NCI-H1105 treated with DMSO at 0.1 percent for 48 hours (cell line): ENCODE measurements at regions not wholly inside any gene's neighbourhood (a gene's known extent, or its start where the extent isn't known, plus 50 kb on each side); places are given as distances from the start of the nearest gene placed in this dataset.
"Not testable (repeated sequence)": the region's sequence is repeated elsewhere in the genome, so short reads cannot be mapped to it uniquely, and the experiment has no call there.

Source experiments
- DNase-seq: peaks from one replicate; lab custom pipeline; 2025; lab: John Stamatoyannopoulos, UW

GRCh38 chr10:45056806-45057205, 56.1 kb downstream of the ZNF22 start:
- not testable (repeated sequence) for DNase-seq

- no peak for DNase-seq
These were observed 57.9 kb downstream of the ZNF22 start for GRCh38 chr10:45058580-45058979.

GRCh38 chr10:45058992-45059561, 58.4 kb downstream of the ZNF22 start:
- DNase-seq: no peak

GRCh38 chr10:45059632-45060031, 58.9 kb downstream of the ZNF22 start:
- DNase-seq: no peak

DNA sequence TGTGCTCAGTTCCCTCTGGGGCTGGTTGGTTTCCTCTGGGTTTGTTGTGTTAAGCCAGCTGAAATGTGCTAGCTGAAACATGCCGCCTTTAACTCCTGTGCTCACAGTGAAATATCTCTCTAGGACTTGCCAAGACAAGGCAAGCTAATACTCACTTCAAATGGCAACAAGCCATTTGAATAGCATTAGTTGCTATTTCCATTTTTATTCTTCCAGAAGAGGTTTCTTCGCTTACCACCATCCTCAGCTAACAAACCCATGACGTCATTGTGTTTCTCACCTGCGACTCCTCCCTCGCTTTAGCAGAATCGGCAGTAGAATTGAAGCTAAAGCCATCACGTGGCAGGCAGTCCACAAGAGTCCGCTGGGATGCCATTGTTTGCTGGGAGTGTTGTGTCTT, 61.3 kb downstream of the ZNF22 start:
- DNase-seq: no peak

GRCh38 chr10:45063591-45064231, 63.0 kb downstream of the ZNF22 start:
- DNase-seq: no peak

DNA sequence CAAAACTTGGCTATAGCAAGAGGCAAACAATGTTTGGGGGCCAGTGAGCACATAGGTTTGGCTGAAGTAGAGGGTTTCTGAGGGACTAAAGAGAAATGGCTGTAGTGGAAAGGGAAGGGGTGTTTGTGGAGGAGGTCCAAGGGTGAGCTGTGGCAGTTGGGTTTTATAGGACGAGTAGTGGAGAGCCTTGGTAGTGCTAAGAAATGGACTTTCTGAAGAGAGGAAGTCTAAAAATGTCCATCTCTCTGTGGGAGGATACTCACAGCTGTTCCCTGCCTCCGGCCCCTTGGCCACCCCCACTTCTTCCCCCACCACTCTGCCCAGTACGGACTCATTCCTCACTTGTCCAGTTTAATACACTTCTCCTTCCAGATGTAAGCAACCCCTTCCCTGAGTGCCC, 64.3 kb downstream of the ZNF22 start:
- DNase-seq: no peak

DNA sequence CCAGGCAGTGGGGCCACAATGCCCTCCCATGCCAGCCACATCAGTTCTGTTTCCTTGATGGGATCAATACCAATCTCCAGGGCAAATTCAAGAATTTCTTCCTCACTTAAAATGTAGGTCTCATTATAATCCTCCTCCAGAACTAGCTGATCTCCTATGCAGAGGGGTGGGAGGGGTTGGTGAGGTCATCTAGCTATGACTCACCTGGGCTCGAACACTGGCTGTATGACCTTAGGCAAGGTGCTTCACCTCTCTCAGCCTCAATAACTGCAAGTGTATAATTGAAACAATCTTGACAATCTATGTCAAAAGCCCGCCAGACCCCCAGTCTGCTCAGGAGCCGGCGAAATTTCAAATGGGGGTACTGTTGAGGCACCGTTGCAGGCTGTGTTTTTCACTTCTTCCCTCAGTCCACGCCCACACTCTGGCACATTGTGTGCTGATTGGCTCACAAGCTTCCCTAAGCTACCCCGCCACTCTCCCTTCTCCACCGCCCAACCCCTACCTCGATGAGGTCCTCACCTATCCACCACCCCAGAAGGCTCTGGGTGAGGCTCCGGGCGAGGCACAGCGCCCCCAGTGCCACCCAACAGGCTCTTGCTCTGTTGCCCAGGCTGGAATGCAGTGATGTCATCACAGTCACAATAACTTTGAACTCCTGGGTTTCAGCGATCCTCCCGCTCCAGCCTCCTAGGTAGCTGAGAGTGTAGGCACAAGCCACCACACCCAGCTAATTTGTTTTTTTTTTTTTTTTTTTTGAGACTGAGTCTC, 70.5 kb downstream of the ZNF22 start:
- no peak for DNase-seq

DNA sequence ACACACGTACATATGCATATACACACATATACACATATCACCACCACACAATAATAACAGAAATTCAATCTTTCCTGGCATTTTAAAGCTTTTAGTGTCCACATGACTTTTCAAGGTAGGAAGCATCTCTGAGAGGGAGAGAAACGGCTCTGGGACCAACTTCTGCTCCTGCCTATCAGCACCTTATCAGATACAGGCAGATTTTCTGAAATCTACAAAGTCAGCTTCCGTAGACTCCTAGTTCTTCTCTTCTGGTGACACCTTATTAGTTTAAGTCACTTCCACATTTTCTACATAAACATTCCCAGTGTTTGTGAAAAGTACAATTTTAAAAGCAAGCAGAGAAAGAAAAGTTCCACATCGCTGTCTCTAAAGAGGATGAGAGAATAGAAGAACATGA, 74.5 kb downstream of the ZNF22 start:
- no peak for DNase-seq

- no peak for DNase-seq
These were observed 75.2 kb downstream of the ZNF22 start for GRCh38 chr10:45075826-45076380.

DNA sequence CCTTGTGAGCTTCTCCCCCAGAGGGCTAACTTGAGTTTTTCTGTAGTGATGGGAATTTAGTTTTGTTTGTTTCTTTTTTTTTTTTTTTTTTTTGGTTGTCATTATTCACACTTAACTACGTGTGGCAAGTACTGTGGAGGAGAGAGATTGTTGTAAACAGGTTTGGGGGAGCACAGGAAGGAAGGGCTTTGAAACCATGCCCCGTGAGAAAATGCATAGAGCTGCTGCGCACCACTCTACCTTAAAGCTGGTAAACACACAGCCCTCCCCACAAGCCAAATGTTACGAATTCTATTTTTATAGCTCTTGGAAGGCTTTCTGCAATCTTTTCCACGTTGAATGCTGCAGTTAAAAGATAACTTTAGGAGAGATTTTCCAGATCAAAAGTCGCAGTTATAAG, 76.2 kb downstream of the ZNF22 start:
- no peak for DNase-seq

- no peak for DNase-seq
These were observed 79.6 kb downstream of the ZNF22 start for GRCh38 chr10:45080331-45080730.

- DNase-seq: no peak
These were observed 81.5 kb downstream of the ZNF22 start for GRCh38 chr10:45082176-45082575.

- peak; percentile 39 for DNase-seq
These were observed 91.2 kb downstream of the ZNF22 start for GRCh38 chr10:45091968-45092367.

- no peak for DNase-seq
These were observed 93.2 kb downstream of the ZNF22 start for GRCh38 chr10:45093945-45094344.

GRCh38 chr10:45095286-45095685, 94.6 kb downstream of the ZNF22 start:
- DNase-seq: no peak

- DNase-seq: no peak
These were observed 95.3 kb downstream of the ZNF22 start for GRCh38 chr10:45096001-45096400.

- no peak for DNase-seq
These were observed 99.7 kb downstream of the ZNF22 start for GRCh38 chr10:45100429-45100828.

DNA sequence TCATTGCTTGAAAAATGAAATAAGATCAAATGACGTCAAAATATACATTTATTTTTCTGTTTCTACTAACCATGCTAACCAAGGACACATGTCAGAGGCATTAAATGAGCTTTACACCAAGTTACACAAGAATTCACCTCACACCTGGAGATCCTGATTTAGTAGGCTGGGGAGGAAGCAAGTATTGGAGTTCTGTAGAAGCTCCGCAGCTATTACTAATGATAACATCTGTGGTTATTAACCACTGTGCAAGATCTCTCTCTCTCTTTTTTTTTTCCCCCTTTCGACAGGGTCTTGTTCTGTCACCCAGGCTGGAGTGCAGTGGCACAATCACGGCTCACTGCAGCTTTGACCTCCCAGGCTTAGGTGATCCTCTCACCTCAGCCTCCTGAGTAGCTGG, 104.0 kb downstream of the ZNF22 start:
- DNase-seq: no peak

GRCh38 chr10:45105309-45105708, 104.6 kb downstream of the ZNF22 start:
- not testable (repeated sequence) for DNase-seq

- no peak for DNase-seq
These were observed 105.6 kb downstream of the ZNF22 start for GRCh38 chr10:45106236-45106856.

- no peak for DNase-seq
These were observed 110.8 kb downstream of the ZNF22 start for GRCh38 chr10:45111509-45111908.

DNA sequence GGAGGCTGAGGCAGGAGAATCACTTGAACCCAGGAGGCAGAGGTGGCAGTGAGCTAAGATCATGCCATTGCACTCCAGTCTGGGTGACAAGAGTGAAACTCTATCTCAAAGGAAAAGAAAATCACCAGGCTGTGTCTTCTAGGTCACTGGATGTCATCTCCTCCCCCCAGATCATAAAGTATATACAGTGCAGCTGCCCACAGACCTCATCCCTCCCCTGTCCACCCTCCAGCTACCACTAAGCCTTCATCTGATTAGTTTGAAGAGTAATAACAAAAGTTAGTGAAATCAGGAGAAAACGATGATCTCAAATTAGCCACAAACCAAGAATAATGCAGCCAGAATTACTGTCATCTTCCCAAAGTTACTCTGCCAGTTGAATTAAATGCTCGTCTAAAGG, 117.2 kb downstream of the ZNF22 start:
- DNase-seq: not testable (repeated sequence)
